GM19397 (cell line): ENCODE measurements at regions not wholly inside any gene's neighbourhood (a gene's known extent, or its start where the extent isn't known, plus 50 kb on each side); places are given as distances from the start of the nearest gene placed in this dataset.

Source experiments
- ATAC-seq: cut with Tn5 transposase; IDR thresholded peaks from one replicate; pipeline ENCODE4 v1.9.1; 2021; ENCODE audit warnings: mild to moderate bottlenecking, moderate library complexity; ENCODE audit not compliant: unreplicated experiment

GRCh38 chr1:5575396-5575940, 416.8 kb downstream of the NPHP4 start:
- no peak for ATAC-seq

- no peak for ATAC-seq
Observed at GRCh38 chr1:5574641-5575040, 417.6 kb downstream of the NPHP4 start.

GRCh38 chr1:5572794-5573193, 419.4 kb downstream of the NPHP4 start:
- no peak for ATAC-seq

- no peak for ATAC-seq
Observed at GRCh38 chr1:5571861-5572401, 420.3 kb downstream of the NPHP4 start.

GRCh38 chr1:5571438-5571837, 420.8 kb downstream of the NPHP4 start:
- no peak for ATAC-seq

GRCh38 chr1:5570931-5571330, 421.3 kb downstream of the NPHP4 start:
- ATAC-seq, result no peak

- no peak for ATAC-seq
Observed at GRCh38 chr1:5568321-5568720, 423.9 kb downstream of the NPHP4 start.

- no peak for ATAC-seq
Observed at GRCh38 chr1:5567839-5568238, 424.4 kb downstream of the NPHP4 start.

GRCh38 chr1:5566924-5567323, 425.3 kb downstream of the NPHP4 start:
- ATAC-seq, result no peak

- ATAC-seq, result no peak
Observed at GRCh38 chr1:5565281-5566125, 426.7 kb downstream of the NPHP4 start.

GRCh38 chr1:5564578-5565257, 427.5 kb downstream of the NPHP4 start:
- ATAC-seq, result no peak

GRCh38 chr1:5563861-5564577, 428.2 kb downstream of the NPHP4 start:
- ATAC-seq, result no peak

- no peak for ATAC-seq
Observed at GRCh38 chr1:5562769-5563168, 429.5 kb downstream of the NPHP4 start.

- no peak for ATAC-seq
Observed at GRCh38 chr1:5562331-5562730, 429.9 kb downstream of the NPHP4 start.

- no peak for ATAC-seq
Observed at GRCh38 chr1:5559078-5559477, 433.1 kb downstream of the NPHP4 start.

GRCh38 chr1:5555853-5556252, 436.4 kb downstream of the NPHP4 start:
- no peak for ATAC-seq

- ATAC-seq, result no peak
Observed at GRCh38 chr1:5554784-5555183, 437.4 kb downstream of the NPHP4 start.

- no peak for ATAC-seq
Observed at GRCh38 chr1:5554111-5554510, 438.1 kb downstream of the NPHP4 start.

GRCh38 chr1:5552787-5553484, 439.3 kb downstream of the NPHP4 start:
- ATAC-seq, result no peak

GRCh38 chr1:5551274-5551975, 440.8 kb downstream of the NPHP4 start:
- ATAC-seq, result no peak
